HepG2 (cell line): ENCODE measurements at regions not wholly inside any gene's neighbourhood (a gene's known extent, or its start where the extent isn't known, plus 50 kb on each side); places are given as distances from the start of the nearest gene placed in this dataset.

Source experiments
- ATAC-seq: fragments of 200-7000 bp; cut with Tn5 transposase; 3 replicates; pipeline ENCODE4 v1.9.1; 2020; ENCODE audit warnings: mild to moderate bottlenecking, moderate library complexity
- BruUV-seq: library from RNA; stranded (reverse); fragments of 400-500 nt; replicated peaks from 2 replicates; lab custom pipeline; 2021; lab: Mats Ljungman, UMichigan
- CTCF ChIA-PET: fragments of 300-600 bp; formaldehyde crosslinking; extraction: SDS; loops from one replicate; lab custom pipeline; 2021; ENCODE audit warnings: low total read pairs, inconsistent platforms, low intra/inter-chr PET ratio; lab: Yijun Ruan, JAX
- POLR2A ChIA-PET: fragments of 350-600 bp; sonication (Branson Sonifier 250); formaldehyde crosslinking; loops from one replicate; lab custom pipeline; 2020; ENCODE audit warnings: antibody characterized with exemption, inconsistent platforms; lab: Yijun Ruan, JAX
- DNase-seq: peaks from one replicate; pipeline ENCODE4 v3.0.0-alpha.2; 2015; ENCODE audit warnings: low spot score
- FAIRE-seq: peaks from 3 replicates; lab custom pipeline; 2011; peaks lifted over from hg19 to GRCh38; lab: Jason Lieb, UNC
- H2AFZ ChIP-seq: one replicate; pipeline ENCODE4 v1.6.1; 2011; ENCODE audit warnings: low read length, inconsistent platforms
- H3K27ac ChIP-seq: fragments of 300-600 bp; 3 replicates; pipeline ENCODE4 v1.8.0; 2011; ENCODE audit warnings: mixed run types, mild to moderate bottlenecking, mixed read lengths, low read length, inconsistent platforms; ENCODE audit not compliant: insufficient read depth; ENCODE audit errors: extremely low read length
- H3K27me3 ChIP-seq, 2 experiments: fragments of 200-600 bp in 1 of 2; 2 replicates in 1 of 2; 3 replicates in 1 of 2; pipeline versions ENCODE4 v1.6.0 to v1.8.0; 2011; ENCODE audit warnings: low read length in 2 of 2, mild to moderate bottlenecking in 2 of 2, moderate library complexity in 2 of 2, inconsistent platforms in 1 of 2; ENCODE audit not compliant: insufficient read depth in 2 of 2, control insufficient read depth in 1 of 2
- H3K36me3 ChIP-seq, 2 experiments: fragments of 200-600 bp in 1 of 2; replicated peaks in 1 of 2; 2 replicates in 1 of 2; 3 replicates in 1 of 2; pipeline versions ENCODE4 v1.5.1 to v1.8.0; 2011; ENCODE audit warnings: low read length in 2 of 2, inconsistent platforms in 1 of 2; ENCODE audit not compliant: insufficient read depth in 2 of 2, control insufficient read depth in 1 of 2
- H3K4me1 ChIP-seq: 2 replicates; pipeline ENCODE4 v1.5.1; 2012; ENCODE audit warnings: low read length, inconsistent platforms; ENCODE audit not compliant: insufficient read depth
- H3K4me2 ChIP-seq: 2 replicates; pipeline ENCODE4 v1.6.0; 2011; ENCODE audit warnings: low read depth, low read length, inconsistent platforms
- H3K4me3 ChIP-seq, 3 experiments: fragments of 200-600 bp in 1 of 3; sonication (generic), shearing (Covaris generic) in 1 of 3; replicated peaks in 1 of 3; 2 replicates each; pipeline ENCODE4 v1.5.1; 2011 to 2016; ENCODE audit warnings: low read length in 3 of 3, inconsistent platforms in 2 of 3, low read depth in 2 of 3, mild to moderate bottlenecking in 2 of 3, control low read depth in 1 of 3, mixed read lengths in 1 of 3; ENCODE audit not compliant: insufficient read depth in 1 of 3
- H3K79me2 ChIP-seq: one replicate; pipeline ENCODE4 v1.6.1; 2011; ENCODE audit warnings: low read length, inconsistent platforms; ENCODE audit not compliant: insufficient read depth
- H3K9ac ChIP-seq: 2 replicates; pipeline ENCODE4 v1.6.0; 2011; ENCODE audit warnings: mild to moderate bottlenecking, low read depth, low read length, inconsistent platforms; ENCODE audit not compliant: insufficient read depth
- H3K9me3 ChIP-seq: 2 replicates; pipeline ENCODE4 v1.5.1; 2012; ENCODE audit warnings: mild to moderate bottlenecking, low read length
- H4K20me1 ChIP-seq: 2 replicates; pipeline ENCODE4 v1.6.0; 2011; ENCODE audit warnings: inconsistent platforms, mild to moderate bottlenecking, low read length, moderate library complexity; ENCODE audit not compliant: insufficient read depth
- CBX5 ChIP-seq: sonication (generic); formaldehyde crosslinking; IDR thresholded peaks from 2 replicates; pipeline ENCODE4 v1.4.0; 2020; ENCODE audit warnings: missing genetic modification reagents, borderline replicate concordance
- HHEX ChIP-seq: IDR thresholded peaks from 2 replicates; pipeline ENCODE4 v1.6.1; 2016; ENCODE audit warnings: control low read depth
- HNF4A ChIP-seq: sonication (generic); formaldehyde crosslinking; IDR thresholded peaks from 2 replicates; pipeline ENCODE4 v1.4.0; 2020; ENCODE audit warnings: missing genetic modification reagents
- NR2F2 ChIP-seq: IDR thresholded peaks from 2 replicates; pipeline ENCODE4 v1.6.1; 2012; ENCODE audit warnings: low read depth, inconsistent platforms, borderline replicate concordance
- SRF ChIP-seq: IDR thresholded peaks from 2 replicates; pipeline ENCODE4 v1.6.1; 2011; ENCODE audit warnings: mild to moderate bottlenecking, low read depth, low read length, moderate library complexity
- TBL1XR1 ChIP-seq: fragments of 150-350 bp; IDR thresholded peaks from 2 replicates; pipeline ENCODE4 v1.6.1; 2014; ENCODE audit warnings: borderline replicate concordance, low read length; ENCODE audit not compliant: partially characterized antibody
- WIZ ChIP-seq: sonication (generic); formaldehyde crosslinking; IDR thresholded peaks from 2 replicates; pipeline ENCODE4 v1.5.1; 2020; ENCODE audit warnings: mild to moderate bottlenecking, missing genetic modification reagents
- ZFP62 ChIP-seq: sonication (generic); formaldehyde crosslinking; IDR thresholded peaks from 2 replicates; pipeline ENCODE4 v1.4.0; 2020; ENCODE audit warnings: missing genetic modification reagents
- ZNF121 ChIP-seq: sonication (generic); formaldehyde crosslinking; IDR thresholded peaks from 2 replicates; pipeline ENCODE4 v1.5.0; 2020; ENCODE audit warnings: mild to moderate bottlenecking, missing genetic modification reagents
- ZNF205 ChIP-seq: IDR thresholded peaks from 2 replicates; pipeline ENCODE4 v1.6.1; 2018; ENCODE audit warnings: missing biosample characterization, missing genetic modification reagents
- ZNF224 ChIP-seq: sonication (generic); formaldehyde crosslinking; IDR thresholded peaks from 2 replicates; pipeline ENCODE4 v1.5.0; 2020; ENCODE audit warnings: mild to moderate bottlenecking, missing genetic modification reagents
- ZNF264 ChIP-seq: sonication (generic); formaldehyde crosslinking; IDR thresholded peaks from 2 replicates; pipeline ENCODE4 v1.4.0; 2020; ENCODE audit warnings: missing genetic modification reagents
- ZNF670 ChIP-seq: sonication (generic); formaldehyde crosslinking; IDR thresholded peaks from 2 replicates; pipeline ENCODE4 v1.8.0; 2022; ENCODE audit warnings: mild to moderate bottlenecking, missing genetic modification reagents, borderline replicate concordance
- WGBS: methylation state at CpG from one replicate; pipeline ENCODE4 v1.1.6; 2017; ENCODE audit warnings: low lambda C conversion rate; 5-methylcytosine and 5-hydroxymethylcytosine counted together
- in situ Hi-C: cut with HindIII; loops from 2 replicates; pipeline ENCODE4 v1.10.0; 2017; ENCODE audit warnings: low pct_unique_long_range_greater_than_20kb; ENCODE audit not compliant: extremely low pct_ligation_motif_present
- intact Hi-C: fragments of 100-400 bp; cut with micrococcal nuclease; formaldehyde crosslinking; loops from one replicate; pipeline ENCODE4 v1.10.0; 2022; ENCODE audit not compliant: unreplicated experiment
- TF ChIP-seq, protein P1 (sequence below): sonication (generic); formaldehyde crosslinking; IDR thresholded peaks from 2 replicates; pipeline ENCODE4 v1.4.0; 2020; ENCODE audit warnings: mild to moderate bottlenecking, missing genetic modification reagents, borderline replicate concordance
- TF ChIP-seq, protein P2 (sequence below): sonication (generic); formaldehyde crosslinking; IDR thresholded peaks from 2 replicates; pipeline ENCODE4 v1.4.0; 2020; ENCODE audit warnings: mild to moderate bottlenecking, missing genetic modification reagents, borderline replicate concordance

- BruUV-seq = no TSS peak
- H3K4me2 ChIP-seq = no peak overlapping the region
- ChIA-PET CTCF (no interaction called here), POLR2A (no interaction called here)
- H3K36me3 ChIP-seq = no peaks in the 10 kb centered on the region
- H3K79me2 ChIP-seq = no peaks in the 10 kb centered on the region
- no peaks in the 10 kb centered on the region for H3K9me3 ChIP-seq
- no peak overlapping the region for H2AFZ ChIP-seq
- H3K4me3 ChIP-seq = no peak overlapping the region
- FAIRE-seq (no peak), ATAC-seq (no peak), DNase-seq (no peak)
- peaks cover 0 to 2% of the 10 kb centered on the region in 2 experiments; a peak in 1 of 5 replicates for H3K27me3 ChIP-seq
- WGBS = 63% methylated on average over 2 of the region's 2 CpGs
- TF ChIP-seq, protein P1, sequence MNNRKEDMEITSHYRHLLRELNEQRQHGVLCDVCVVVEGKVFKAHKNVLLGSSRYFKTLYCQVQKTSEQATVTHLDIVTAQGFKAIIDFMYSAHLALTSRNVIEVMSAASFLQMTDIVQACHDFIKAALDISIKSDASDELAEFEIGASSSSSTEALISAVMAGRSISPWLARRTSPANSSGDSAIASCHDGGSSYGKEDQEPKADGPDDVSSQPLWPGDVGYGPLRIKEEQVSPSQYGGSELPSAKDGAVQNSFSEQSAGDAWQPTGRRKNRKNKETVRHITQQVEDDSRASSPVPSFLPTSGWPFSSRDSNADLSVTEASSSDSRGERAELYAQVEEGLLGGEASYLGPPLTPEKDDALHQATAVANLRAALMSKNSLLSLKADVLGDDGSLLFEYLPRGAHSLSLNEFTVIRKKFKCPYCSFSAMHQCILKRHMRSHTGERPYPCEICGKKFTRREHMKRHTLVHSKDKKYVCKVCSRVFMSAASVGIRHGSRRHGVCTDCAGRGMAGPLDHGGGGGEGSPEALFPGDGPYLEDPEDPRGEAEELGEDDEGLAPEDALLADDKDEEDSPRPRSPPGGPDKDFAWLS (CRISPR knock-in tag) = no peak
- TF ChIP-seq NR2F2 (no peak), CBX5 (CRISPR knock-in tag) (no peak), WIZ (no peak)
- H3K27ac ChIP-seq = no peak overlapping the region
- in situ Hi-C loops (no loop called here), intact Hi-C loops (no loop called here)
- no peaks in the 10 kb centered on the region for H4K20me1 ChIP-seq
- H3K4me1 ChIP-seq = 0 out of 2 replicates have a peak, but pooled peaks cover 11% of the 10 kb centered on the region
- no peak overlapping the region for H3K9ac ChIP-seq
Measured at GRCh38 chr18:22829781-22830180, 103.3 kb upstream of the RBBP8 start.

DNA sequence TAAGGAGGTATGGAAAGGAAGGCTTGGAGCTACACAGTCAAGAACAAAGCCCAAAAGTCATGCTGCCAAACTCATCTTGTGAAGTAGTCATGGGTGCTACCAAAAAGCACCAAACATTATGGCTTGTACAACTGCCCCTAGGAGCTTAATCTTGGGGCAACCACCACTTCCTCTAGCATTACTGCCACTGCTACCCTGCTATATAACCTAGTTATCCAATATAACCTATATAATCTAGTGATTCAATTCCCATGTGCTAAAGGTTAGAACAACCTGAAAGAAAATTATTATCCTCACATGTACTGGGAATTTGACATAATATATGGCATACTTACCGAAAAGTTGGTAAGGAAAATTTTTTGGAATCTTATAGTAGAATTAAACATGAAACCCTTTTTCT, 102.6 kb upstream of the RBBP8 start:
- no TSS peak for BruUV-seq
- no peak for FAIRE-seq
- TF ChIP-seq HNF4A (no peak), TBL1XR1 (no peak), ZNF121 (CRISPR knock-in tag) (no peak), ZNF670 (CRISPR knock-in tag) (no peak), ZNF205 (no peak), SRF (no peak), ZNF224 (CRISPR knock-in tag) (no peak), HHEX (CRISPR knock-in tag) (no peak), ZNF264 (CRISPR knock-in tag) (no peak), ZFP62 (CRISPR knock-in tag) (no peak)
- TF ChIP-seq, protein P2, sequence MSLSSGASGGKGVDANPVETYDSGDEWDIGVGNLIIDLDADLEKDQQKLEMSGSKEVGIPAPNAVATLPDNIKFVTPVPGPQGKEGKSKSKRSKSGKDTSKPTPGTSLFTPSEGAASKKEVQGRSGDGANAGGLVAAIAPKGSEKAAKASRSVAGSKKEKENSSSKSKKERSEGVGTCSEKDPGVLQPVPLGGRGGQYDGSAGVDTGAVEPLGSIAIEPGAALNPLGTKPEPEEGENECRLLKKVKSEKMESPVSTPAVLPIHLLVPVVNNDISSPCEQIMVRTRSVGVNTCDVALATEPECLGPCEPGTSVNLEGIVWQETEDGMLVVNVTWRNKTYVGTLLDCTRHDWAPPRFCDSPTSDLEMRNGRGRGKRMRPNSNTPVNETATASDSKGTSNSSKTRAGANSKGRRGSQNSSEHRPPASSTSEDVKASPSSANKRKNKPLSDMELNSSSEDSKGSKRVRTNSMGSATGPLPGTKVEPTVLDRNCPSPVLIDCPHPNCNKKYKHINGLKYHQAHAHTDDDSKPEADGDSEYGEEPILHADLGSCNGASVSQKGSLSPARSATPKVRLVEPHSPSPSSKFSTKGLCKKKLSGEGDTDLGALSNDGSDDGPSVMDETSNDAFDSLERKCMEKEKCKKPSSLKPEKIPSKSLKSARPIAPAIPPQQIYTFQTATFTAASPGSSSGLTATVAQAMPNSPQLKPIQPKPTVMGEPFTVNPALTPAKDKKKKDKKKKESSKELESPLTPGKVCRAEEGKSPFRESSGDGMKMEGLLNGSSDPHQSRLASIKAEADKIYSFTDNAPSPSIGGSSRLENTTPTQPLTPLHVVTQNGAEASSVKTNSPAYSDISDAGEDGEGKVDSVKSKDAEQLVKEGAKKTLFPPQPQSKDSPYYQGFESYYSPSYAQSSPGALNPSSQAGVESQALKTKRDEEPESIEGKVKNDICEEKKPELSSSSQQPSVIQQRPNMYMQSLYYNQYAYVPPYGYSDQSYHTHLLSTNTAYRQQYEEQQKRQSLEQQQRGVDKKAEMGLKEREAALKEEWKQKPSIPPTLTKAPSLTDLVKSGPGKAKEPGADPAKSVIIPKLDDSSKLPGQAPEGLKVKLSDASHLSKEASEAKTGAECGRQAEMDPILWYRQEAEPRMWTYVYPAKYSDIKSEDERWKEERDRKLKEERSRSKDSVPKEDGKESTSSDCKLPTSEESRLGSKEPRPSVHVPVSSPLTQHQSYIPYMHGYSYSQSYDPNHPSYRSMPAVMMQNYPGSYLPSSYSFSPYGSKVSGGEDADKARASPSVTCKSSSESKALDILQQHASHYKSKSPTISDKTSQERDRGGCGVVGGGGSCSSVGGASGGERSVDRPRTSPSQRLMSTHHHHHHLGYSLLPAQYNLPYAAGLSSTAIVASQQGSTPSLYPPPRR = no peak

More for the DNA sequence above, 102.6 kb upstream of the RBBP8 start:
- Histone ChIP-seq H3K36me3 (no peaks in the 10 kb centered on the region), H3K4me3 (no peak overlapping the region), H2AFZ (no peak overlapping the region), H3K9ac (no peak overlapping the region), H3K4me2 (no peak overlapping the region), H3K4me1 (0 out of 2 replicates have a peak, but pooled peaks cover 11% of the 10 kb centered on the region), H4K20me1 (no peaks in the 10 kb centered on the region), H3K9me3 (no peaks in the 10 kb centered on the region), H3K27me3 (peaks cover 0 to 2% of the 10 kb centered on the region in 2 experiments; a peak in 1 of 5 replicates), H3K27ac (no peak overlapping the region), H3K79me2 (no peaks in the 10 kb centered on the region)
- WGBS = 93% methylated on average over 1 of the region's 1 CpG
- ChIA-PET POLR2A (no interaction called here), CTCF (no interaction called here)
- DNase-seq = no peak
- ATAC-seq = no peak
- in situ Hi-C loops = no loop called here
- intact Hi-C loops = no loop called here
